GM12874 (cell line): ENCODE measurements at regions not wholly inside any gene's neighbourhood (a gene's known extent, or its start where the extent isn't known, plus 50 kb on each side); places are given as distances from the start of the nearest gene placed in this dataset.

Source experiments
- TF ChIP-seq, protein P1 (sequence below): IDR thresholded peaks from 2 replicates; pipeline ENCODE4 v1.5.1; 2011; ENCODE audit warnings: low read depth, mild to moderate bottlenecking, control low read depth, low read length, moderate library complexity; ENCODE audit not compliant: insufficient read depth

DNA sequence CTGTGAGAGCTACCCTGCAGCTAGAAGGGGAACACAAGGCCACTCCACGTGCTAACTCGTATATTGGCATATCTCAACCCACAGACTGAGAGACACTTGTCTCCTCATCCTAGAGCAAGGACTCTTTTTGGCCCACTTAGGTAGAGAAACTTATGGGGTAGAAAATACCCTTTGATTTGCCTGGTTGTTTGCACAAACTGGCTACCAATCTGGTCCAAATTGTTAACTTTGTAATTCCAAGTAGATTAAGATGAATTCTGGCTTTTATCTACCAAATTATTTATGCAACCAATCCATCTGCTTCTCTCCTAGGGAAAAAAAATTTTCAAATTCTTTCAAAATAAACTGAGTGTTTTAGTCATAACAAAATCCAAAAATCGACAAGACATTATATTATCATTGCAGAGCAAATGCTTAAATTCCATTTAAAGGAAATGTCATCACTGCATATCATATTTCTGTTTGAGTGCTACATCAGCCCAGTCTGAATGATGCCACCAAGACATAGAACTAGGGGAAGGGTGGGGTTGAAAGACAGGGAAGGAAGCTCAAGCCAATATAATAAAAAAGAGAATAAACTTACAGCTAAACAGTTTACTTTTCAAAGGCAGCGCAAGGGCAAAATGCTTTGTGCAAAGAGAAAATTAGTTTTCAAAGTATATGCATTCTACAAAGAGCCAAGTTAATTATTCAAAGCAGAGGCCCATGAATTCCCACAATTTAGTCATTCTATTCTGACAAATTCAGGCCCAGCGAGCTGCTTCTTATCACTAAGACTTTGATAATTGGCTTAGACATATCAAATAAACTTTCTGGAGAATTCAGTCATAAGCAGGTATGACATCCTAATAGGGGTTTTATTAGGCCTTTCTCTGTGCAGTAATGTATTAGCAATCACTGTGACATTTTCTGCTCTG, 198.0 kb downstream of the CAAP1 start:
- TF ChIP-seq, protein P1, sequence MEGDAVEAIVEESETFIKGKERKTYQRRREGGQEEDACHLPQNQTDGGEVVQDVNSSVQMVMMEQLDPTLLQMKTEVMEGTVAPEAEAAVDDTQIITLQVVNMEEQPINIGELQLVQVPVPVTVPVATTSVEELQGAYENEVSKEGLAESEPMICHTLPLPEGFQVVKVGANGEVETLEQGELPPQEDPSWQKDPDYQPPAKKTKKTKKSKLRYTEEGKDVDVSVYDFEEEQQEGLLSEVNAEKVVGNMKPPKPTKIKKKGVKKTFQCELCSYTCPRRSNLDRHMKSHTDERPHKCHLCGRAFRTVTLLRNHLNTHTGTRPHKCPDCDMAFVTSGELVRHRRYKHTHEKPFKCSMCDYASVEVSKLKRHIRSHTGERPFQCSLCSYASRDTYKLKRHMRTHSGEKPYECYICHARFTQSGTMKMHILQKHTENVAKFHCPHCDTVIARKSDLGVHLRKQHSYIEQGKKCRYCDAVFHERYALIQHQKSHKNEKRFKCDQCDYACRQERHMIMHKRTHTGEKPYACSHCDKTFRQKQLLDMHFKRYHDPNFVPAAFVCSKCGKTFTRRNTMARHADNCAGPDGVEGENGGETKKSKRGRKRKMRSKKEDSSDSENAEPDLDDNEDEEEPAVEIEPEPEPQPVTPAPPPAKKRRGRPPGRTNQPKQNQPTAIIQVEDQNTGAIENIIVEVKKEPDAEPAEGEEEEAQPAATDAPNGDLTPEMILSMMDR, result no peak

GRCh38 chr9:26689041-26689440, 203.6 kb downstream of the CAAP1 start:
- TF ChIP-seq, protein P1, result no peak

DNA sequence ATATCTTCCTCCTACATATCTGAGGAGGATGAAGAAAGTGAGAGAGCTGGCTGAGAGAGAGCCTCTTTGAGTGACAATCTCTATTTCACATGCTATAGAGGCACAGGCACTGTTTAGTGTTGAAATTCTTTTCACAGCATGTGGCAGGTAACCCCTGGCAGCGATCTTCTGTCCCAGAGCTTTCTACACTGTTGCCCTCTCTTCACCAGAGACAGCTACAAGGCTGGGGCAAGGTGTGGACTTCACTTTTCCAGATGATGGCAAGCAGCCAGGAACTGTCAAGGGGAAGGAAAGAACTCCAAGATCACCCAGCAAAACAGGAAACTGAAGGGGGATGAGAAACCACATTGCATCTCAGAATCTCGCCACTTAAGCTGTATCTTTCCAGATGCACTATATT, 205.2 kb downstream of the CAAP1 start:
- TF ChIP-seq, protein P1, result no peak

GRCh38 chr9:26685818-26686217, 206.8 kb downstream of the CAAP1 start:
- TF ChIP-seq, protein P1, result no peak

GRCh38 chr9:26684029-26684428, 208.6 kb downstream of the CAAP1 start:
- TF ChIP-seq, protein P1, result no peak

GRCh38 chr9:26682796-26683496, 209.7 kb downstream of the CAAP1 start:
- TF ChIP-seq, protein P1, result no peak

DNA sequence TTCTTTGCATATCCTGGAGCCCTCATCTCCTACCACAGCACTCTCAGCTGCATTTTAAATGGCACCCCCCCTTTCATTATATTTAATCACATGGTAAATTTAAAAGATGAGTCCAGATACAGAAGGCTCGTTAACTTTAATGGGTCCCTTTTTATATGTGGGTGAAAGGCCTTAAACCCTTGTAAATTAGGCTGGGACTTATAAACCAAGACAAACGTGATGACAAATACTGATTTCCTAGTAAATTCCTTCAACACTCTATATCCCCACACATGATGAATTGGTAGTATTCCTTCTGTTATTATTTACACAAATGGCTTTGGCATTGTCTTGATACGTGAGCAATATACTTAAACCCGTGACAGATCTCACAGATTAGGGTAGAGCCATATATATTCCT, 210.6 kb downstream of the CAAP1 start:
- TF ChIP-seq, protein P1, result no peak
